ENCODE measurements at regions not wholly inside any gene's neighbourhood (a gene's known extent, or its start where the extent isn't known, plus 50 kb on each side); places are given as distances from the start of the nearest gene placed in this dataset.
"Not testable (repeated sequence)": the region's sequence is repeated elsewhere in the genome, so short reads cannot be mapped to it uniquely, and the experiment has no call there.

GRCh38 chr2:19171409-19171808 is 187.0 kb downstream of the OSR1 start:
- Histone ChIP-seq H3K27me3 (ENCODE audit: insufficient read depth, low read length, poor library complexity) (no peaks in the 10 kb centered on the region), H4K20me1 (ENCODE audit: insufficient read depth, low read length) (no peaks in the 10 kb centered on the region), H2AFZ (ENCODE audit: low read depth, low read length) (no peak overlapping the region), H3K4me1 (ENCODE audit: insufficient read depth, low read length) (no peaks in the 10 kb centered on the region), H3K36me3 (ENCODE audit: insufficient read depth, low read length) (no peaks in the 10 kb centered on the region), H3K9me3 (ENCODE audit: insufficient read depth, low read length, severe bottlenecking) (no peaks in the 10 kb centered on the region), H3K4me2 (ENCODE audit: insufficient read depth, low read length) (no peak overlapping the region), H3K9ac (ENCODE audit: low read depth, low read length) (no peak overlapping the region), H3K79me2 (ENCODE audit: insufficient read depth, low read length) (no peaks in the 10 kb centered on the region), H3K27ac (ENCODE audit: low read length) (no peak overlapping the region), H3K4me3 (ENCODE audit: low read depth in 1 of 2, low read length in 2 of 2) (no peak overlapping the region)
- DNase-seq (no peak), ATAC-seq (ENCODE audit: insufficient read depth, low read depth) (no peak)
- no peak for TF ChIP-seq EZH2 (IDR thresholded peaks at IDR 0.05; ENCODE audit: borderline replicate concordance, low read depth, low read length, severe bottlenecking)

- no peak overlapping the region for H3K9ac ChIP-seq (ENCODE audit: low read depth, low read length)
- DNase-seq (no peak), ATAC-seq (ENCODE audit: insufficient read depth, low read depth) (no peak)
- no peak overlapping the region for H2AFZ ChIP-seq (ENCODE audit: low read depth, low read length)
- no peaks in the 10 kb centered on the region for H3K36me3 ChIP-seq (ENCODE audit: insufficient read depth, low read length)
- H3K79me2 ChIP-seq (ENCODE audit: insufficient read depth, low read length): no peaks in the 10 kb centered on the region
- H3K27ac ChIP-seq (ENCODE audit: low read length): no peak overlapping the region
- H3K4me1 ChIP-seq (ENCODE audit: insufficient read depth, low read length): no peaks in the 10 kb centered on the region
- TF ChIP-seq EZH2 (IDR thresholded peaks at IDR 0.05; ENCODE audit: borderline replicate concordance, low read depth, low read length, severe bottlenecking): no peak
- no peak for TF ChIP-seq CTCF (IDR thresholded peaks at IDR 0.05; ENCODE audit: borderline replicate concordance, extremely low read depth, low read length, poor library complexity, severe bottlenecking)
- H3K4me2 ChIP-seq (ENCODE audit: insufficient read depth, low read length): no peak overlapping the region
- H3K9me3 ChIP-seq (ENCODE audit: insufficient read depth, low read length, severe bottlenecking): no peaks in the 10 kb centered on the region
- no peaks in the 10 kb centered on the region for H3K27me3 ChIP-seq (ENCODE audit: insufficient read depth, low read length, poor library complexity)
- no peak overlapping the region for H3K4me3 ChIP-seq (ENCODE audit: low read depth in 1 of 2, low read length in 2 of 2)
- no peaks in the 10 kb centered on the region for H4K20me1 ChIP-seq (ENCODE audit: insufficient read depth, low read length)
Observed at GRCh38 chr2:19169134-19169768, 189.2 kb downstream of the OSR1 start.

- H2AFZ ChIP-seq (ENCODE audit: low read depth, low read length); H3K4me2 ChIP-seq (ENCODE audit: insufficient read depth, low read length); H3K9ac ChIP-seq (ENCODE audit: low read depth, low read length); DNase-seq; ATAC-seq (ENCODE audit: insufficient read depth, low read depth); H3K27me3 ChIP-seq (ENCODE audit: insufficient read depth, low read length, poor library complexity); H3K27ac ChIP-seq (ENCODE audit: low read length); H3K36me3 ChIP-seq (ENCODE audit: insufficient read depth, low read length); H3K79me2 ChIP-seq (ENCODE audit: insufficient read depth, low read length); H3K9me3 ChIP-seq (ENCODE audit: insufficient read depth, low read length, severe bottlenecking); H3K4me1 ChIP-seq (ENCODE audit: insufficient read depth, low read length); H4K20me1 ChIP-seq (ENCODE audit: insufficient read depth, low read length); H3K4me3 ChIP-seq (ENCODE audit: low read depth in 1 of 2, low read length in 2 of 2): not testable (repeated sequence)
Observed at GRCh38 chr2:19164099-19164498, 194.3 kb downstream of the OSR1 start.

GRCh38 chr2:19158896-19159295 is 199.5 kb downstream of the OSR1 start:
- Histone ChIP-seq H3K36me3 (ENCODE audit: insufficient read depth, low read length) (no peaks in the 10 kb centered on the region), H3K4me1 (ENCODE audit: insufficient read depth, low read length) (no peaks in the 10 kb centered on the region), H3K79me2 (ENCODE audit: insufficient read depth, low read length) (no peaks in the 10 kb centered on the region), H4K20me1 (ENCODE audit: insufficient read depth, low read length) (no peaks in the 10 kb centered on the region), H3K27me3 (ENCODE audit: insufficient read depth, low read length, poor library complexity) (no peaks in the 10 kb centered on the region), H3K4me3 (ENCODE audit: low read depth in 1 of 2, low read length in 2 of 2) (no peak overlapping the region), H2AFZ (ENCODE audit: low read depth, low read length) (no peak overlapping the region), H3K4me2 (ENCODE audit: insufficient read depth, low read length) (no peak overlapping the region), H3K9ac (ENCODE audit: low read depth, low read length) (no peak overlapping the region), H3K9me3 (ENCODE audit: insufficient read depth, low read length, severe bottlenecking) (no peaks in the 10 kb centered on the region), H3K27ac (ENCODE audit: low read length) (no peak overlapping the region)
- no peak for ATAC-seq (ENCODE audit: insufficient read depth, low read depth)
- no peak for DNase-seq
- no peak for TF ChIP-seq EZH2 (IDR thresholded peaks at IDR 0.05; ENCODE audit: borderline replicate concordance, low read depth, low read length, severe bottlenecking)
- no peak for TF ChIP-seq CTCF (IDR thresholded peaks at IDR 0.05; ENCODE audit: borderline replicate concordance, extremely low read depth, low read length, poor library complexity, severe bottlenecking)
